ENCODE measurements at regions not wholly inside any gene's neighbourhood (a gene's known extent, or its start where the extent isn't known, plus 50 kb on each side); places are given as distances from the start of the nearest gene placed in this dataset.

- DNase-seq (ENCODE audit: low spot score) = no peak
- TF ChIP-seq CTCF (IDR thresholded peaks at IDR 0.05; ENCODE audit: borderline replicate concordance, control extremely low read depth, extremely low read depth, insufficient read depth, missing control alignments) = no peak
- in situ Hi-C loops (cut with MboI; ENCODE audit: low sequenced_read_pairs, unreplicated experiment) = no loop called here
These were observed 621.4 kb downstream of the PDCD6IP start for GRCh38 chr3:34419801-34420200.

- DNase-seq (ENCODE audit: low spot score) = no peak
- TF ChIP-seq CTCF (IDR thresholded peaks at IDR 0.05; ENCODE audit: borderline replicate concordance, control extremely low read depth, extremely low read depth, insufficient read depth, missing control alignments) = no peak
- in situ Hi-C loops (cut with MboI; ENCODE audit: low sequenced_read_pairs, unreplicated experiment) = no loop called here
These were observed 623.3 kb downstream of the PDCD6IP start for GRCh38 chr3:34421762-34422161.

GRCh38 chr3:34439796-34440195, 641.4 kb downstream of the PDCD6IP start:
- DNase-seq (ENCODE audit: low spot score) = no peak
- in situ Hi-C loops (cut with MboI; ENCODE audit: low sequenced_read_pairs, unreplicated experiment) = no loop called here
- no peak for TF ChIP-seq CTCF (IDR thresholded peaks at IDR 0.05; ENCODE audit: borderline replicate concordance, control extremely low read depth, extremely low read depth, insufficient read depth, missing control alignments)

- no peak for DNase-seq (ENCODE audit: low spot score)
- in situ Hi-C loops (cut with MboI; ENCODE audit: low sequenced_read_pairs, unreplicated experiment) = no loop called here
- no peak for TF ChIP-seq CTCF (IDR thresholded peaks at IDR 0.05; ENCODE audit: borderline replicate concordance, control extremely low read depth, extremely low read depth, insufficient read depth, missing control alignments)
These were observed 645.7 kb downstream of the PDCD6IP start for GRCh38 chr3:34444137-34444536.

- DNase-seq (ENCODE audit: low spot score) = no peak
- in situ Hi-C loops (cut with MboI; ENCODE audit: low sequenced_read_pairs, unreplicated experiment) = no loop called here
- TF ChIP-seq CTCF (IDR thresholded peaks at IDR 0.05; ENCODE audit: borderline replicate concordance, control extremely low read depth, extremely low read depth, insufficient read depth, missing control alignments) = no peak
These were observed 650.9 kb downstream of the PDCD6IP start for GRCh38 chr3:34449305-34449704.

GRCh38 chr3:34463414-34463813, 665.0 kb downstream of the PDCD6IP start:
- no peak for DNase-seq (ENCODE audit: low spot score)
- no peak for TF ChIP-seq CTCF (IDR thresholded peaks at IDR 0.05; ENCODE audit: borderline replicate concordance, control extremely low read depth, extremely low read depth, insufficient read depth, missing control alignments)
- in situ Hi-C loops (cut with MboI; ENCODE audit: low sequenced_read_pairs, unreplicated experiment) = no loop called here

- no peak for DNase-seq (ENCODE audit: low spot score)
- in situ Hi-C loops (cut with MboI; ENCODE audit: low sequenced_read_pairs, unreplicated experiment) = no loop called here
- TF ChIP-seq CTCF (IDR thresholded peaks at IDR 0.05; ENCODE audit: borderline replicate concordance, control extremely low read depth, extremely low read depth, insufficient read depth, missing control alignments) = no peak
These were observed 666.2 kb downstream of the PDCD6IP start for GRCh38 chr3:34464646-34465045.
